Hepatocyte (in vitro differentiated cells): ENCODE measurements at regions not wholly inside any gene's neighbourhood (a gene's known extent, or its start where the extent isn't known, plus 50 kb on each side); places are given as distances from the start of the nearest gene placed in this dataset.

Experiments used
- DNase-seq: peaks from one replicate; pipeline ENCODE4 v3.0.0-alpha.2; 2016; ENCODE audit warnings: low spot score
- H2AFZ ChIP-seq: fragments of 200-600 bp; sonication (generic); 2 replicates; pipeline ENCODE4 v1.6.0; 2016; ENCODE audit warnings: antibody characterized with exemption, mild to moderate bottlenecking
- H3K27ac ChIP-seq: fragments of 200-600 bp; sonication (generic); 2 replicates; pipeline ENCODE4 v1.5.1; 2016; ENCODE audit warnings: mild to moderate bottlenecking
- H3K27me3 ChIP-seq: fragments of 200-600 bp; sonication (generic); 2 replicates; pipeline ENCODE4 v1.6.1; 2016
- H3K36me3 ChIP-seq: fragments of 200-600 bp; sonication (generic); replicated peaks from 2 replicates; pipeline ENCODE4 v1.5.1; 2016; ENCODE audit warnings: low read depth; ENCODE audit not compliant: insufficient read depth
- H3K4me1 ChIP-seq: fragments of 200-600 bp; sonication (generic); 2 replicates; pipeline ENCODE4 v1.5.1; 2016; ENCODE audit warnings: mild to moderate bottlenecking, moderate library complexity; ENCODE audit not compliant: insufficient read depth
- H3K4me2 ChIP-seq: fragments of 200-600 bp; sonication (generic); 2 replicates; pipeline ENCODE4 v1.6.0; 2016
- H3K4me3 ChIP-seq: fragments of 200-600 bp; sonication (generic); 2 replicates; pipeline ENCODE4 v1.5.1; 2016; ENCODE audit warnings: mild to moderate bottlenecking
- H3K79me2 ChIP-seq: fragments of 200-600 bp; sonication (generic); 2 replicates; pipeline ENCODE4 v1.6.0; 2017; ENCODE audit warnings: mild to moderate bottlenecking
- H3K9me2 ChIP-seq: fragments of 200-600 bp; sonication (generic); replicated peaks from 2 replicates; pipeline ENCODE4 v1.6.0; 2017; ENCODE audit warnings: mild to moderate bottlenecking; ENCODE audit not compliant: insufficient read depth
- H3K9me3 ChIP-seq: fragments of 200-600 bp; sonication (generic); 2 replicates; pipeline ENCODE4 v1.5.1; 2016; ENCODE audit warnings: low read depth, mild to moderate bottlenecking
- H4K20me1 ChIP-seq: fragments of 200-600 bp; sonication (generic); 2 replicates; pipeline ENCODE4 v1.6.0; 2016; ENCODE audit warnings: mild to moderate bottlenecking; ENCODE audit not compliant: insufficient read depth, poor library complexity, severe bottlenecking
- EZH2 ChIP-seq: fragments of 200-600 bp; sonication (generic); IDR thresholded peaks from 2 replicates; pipeline ENCODE4 v1.6.1; 2016; ENCODE audit warnings: antibody characterized with exemption, mild to moderate bottlenecking, borderline replicate concordance
- EZH2phosphoT487 ChIP-seq: fragments of 200-600 bp; sonication (generic); IDR thresholded peaks from one replicate; pipeline ENCODE4 v1.6.1; 2018; ENCODE audit warnings: antibody characterized with exemption, mild to moderate bottlenecking, low read depth, moderate library complexity; ENCODE audit not compliant: unreplicated experiment, severe bottlenecking
- WGBS: methylation state at CpG from one replicate; pipeline ENCODE4 v1.1.6; 2016; ENCODE audit warnings: low lambda C conversion rate; ENCODE audit errors: missing lambda C conversion rate; 5-methylcytosine and 5-hydroxymethylcytosine counted together
- TF ChIP-seq, protein P1 (sequence below): fragments of 200-600 bp; sonication (generic); IDR thresholded peaks from 2 replicates; pipeline ENCODE4 v1.5.1; 2016; ENCODE audit warnings: antibody characterized with exemption, mild to moderate bottlenecking; ENCODE audit not compliant: poor library complexity

DNA sequence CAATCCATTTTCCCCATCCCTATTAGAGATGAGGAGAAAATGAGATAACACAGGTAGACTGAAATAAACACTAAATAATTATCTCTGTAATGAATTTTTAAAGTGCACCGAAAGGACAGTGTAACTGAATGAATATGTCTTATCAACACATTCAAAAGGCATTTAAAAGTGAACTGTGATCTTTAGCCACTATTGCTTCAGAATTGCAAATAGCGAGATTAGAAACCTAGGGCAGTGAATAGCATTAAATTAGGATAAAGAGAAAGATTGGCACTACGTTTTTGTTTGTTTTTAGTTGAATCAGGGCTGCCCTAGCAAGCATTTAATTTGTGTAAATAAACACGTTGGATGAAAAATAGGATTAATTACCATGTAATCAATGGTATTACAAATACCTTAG is 537.5 kb downstream of the ELAVL2 start:
- Histone ChIP-seq H3K36me3 (no peaks in the 10 kb centered on the region), H3K4me1 (no peaks in the 10 kb centered on the region), H3K27me3 (no peaks in the 10 kb centered on the region), H3K9me3 (no peaks in the 10 kb centered on the region), H3K79me2 (no peaks in the 10 kb centered on the region), H4K20me1 (no peaks in the 10 kb centered on the region), H2AFZ (no peak overlapping the region), H3K4me3 (no peak overlapping the region), H3K9me2 (no peaks in the 10 kb centered on the region), H3K4me2 (no peak overlapping the region), H3K27ac (no peak overlapping the region)
- whole genome bisulfite sequencing, result 36% methylated on average over 4 of the region's 4 CpGs
- TF ChIP-seq EZH2 (no peak), EZH2phosphoT487 (no peak)
- TF ChIP-seq, protein P1, sequence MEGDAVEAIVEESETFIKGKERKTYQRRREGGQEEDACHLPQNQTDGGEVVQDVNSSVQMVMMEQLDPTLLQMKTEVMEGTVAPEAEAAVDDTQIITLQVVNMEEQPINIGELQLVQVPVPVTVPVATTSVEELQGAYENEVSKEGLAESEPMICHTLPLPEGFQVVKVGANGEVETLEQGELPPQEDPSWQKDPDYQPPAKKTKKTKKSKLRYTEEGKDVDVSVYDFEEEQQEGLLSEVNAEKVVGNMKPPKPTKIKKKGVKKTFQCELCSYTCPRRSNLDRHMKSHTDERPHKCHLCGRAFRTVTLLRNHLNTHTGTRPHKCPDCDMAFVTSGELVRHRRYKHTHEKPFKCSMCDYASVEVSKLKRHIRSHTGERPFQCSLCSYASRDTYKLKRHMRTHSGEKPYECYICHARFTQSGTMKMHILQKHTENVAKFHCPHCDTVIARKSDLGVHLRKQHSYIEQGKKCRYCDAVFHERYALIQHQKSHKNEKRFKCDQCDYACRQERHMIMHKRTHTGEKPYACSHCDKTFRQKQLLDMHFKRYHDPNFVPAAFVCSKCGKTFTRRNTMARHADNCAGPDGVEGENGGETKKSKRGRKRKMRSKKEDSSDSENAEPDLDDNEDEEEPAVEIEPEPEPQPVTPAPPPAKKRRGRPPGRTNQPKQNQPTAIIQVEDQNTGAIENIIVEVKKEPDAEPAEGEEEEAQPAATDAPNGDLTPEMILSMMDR, result no peak
- no peak for DNase-seq

DNA sequence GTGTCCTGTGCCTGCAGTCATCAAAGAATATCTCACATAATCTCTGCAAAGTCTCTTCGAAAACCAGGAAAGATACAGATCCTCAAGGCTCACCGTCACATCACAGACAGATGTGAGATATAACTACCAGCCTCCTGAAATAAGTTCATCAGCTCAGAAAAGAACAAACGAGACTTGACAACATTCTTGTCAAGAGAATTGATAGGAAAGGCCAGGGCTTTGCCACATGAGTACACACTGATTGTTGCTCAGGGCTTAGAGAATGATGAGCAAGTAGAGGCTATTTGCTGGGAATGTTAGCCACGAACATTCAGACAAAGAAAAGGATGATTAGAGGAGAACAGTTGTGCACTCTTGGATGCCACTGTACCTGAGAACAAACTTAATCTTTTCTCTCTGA is 535.1 kb downstream of the ELAVL2 start:
- Histone ChIP-seq H2AFZ (no peak overlapping the region), H3K9me3 (no peaks in the 10 kb centered on the region), H3K79me2 (no peaks in the 10 kb centered on the region), H3K9me2 (no peaks in the 10 kb centered on the region), H4K20me1 (no peaks in the 10 kb centered on the region), H3K36me3 (no peaks in the 10 kb centered on the region), H3K4me3 (no peak overlapping the region), H3K27ac (no peak overlapping the region), H3K4me1 (no peaks in the 10 kb centered on the region), H3K4me2 (no peak overlapping the region), H3K27me3 (no peaks in the 10 kb centered on the region)
- TF ChIP-seq, protein P1, result no peak
- no peak for TF ChIP-seq EZH2phosphoT487
- no peak for TF ChIP-seq EZH2
- 60% methylated on average over 4 of the region's 4 CpGs for WGBS
- DNase-seq, result no peak

DNA sequence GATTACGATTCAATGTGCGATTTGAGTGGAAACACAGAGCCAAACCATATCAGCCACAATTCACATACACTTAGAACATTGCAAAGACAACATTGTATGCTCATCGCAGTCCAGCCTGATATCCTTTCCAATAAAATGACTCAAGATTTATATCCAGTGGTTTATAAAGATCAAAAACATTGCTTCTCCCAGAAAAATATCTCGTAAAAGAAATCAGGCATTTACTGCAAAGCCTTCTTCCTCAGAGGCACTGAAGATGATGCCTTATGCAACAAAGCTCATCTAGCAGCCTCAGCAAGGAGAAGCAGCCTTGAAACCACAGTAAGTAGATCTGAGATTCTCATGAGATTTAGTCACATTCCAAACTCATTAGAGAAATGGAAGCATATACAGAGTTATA is 523.8 kb downstream of the ELAVL2 start:
- H3K79me2 ChIP-seq, result no peaks in the 10 kb centered on the region
- H4K20me1 ChIP-seq, result no peaks in the 10 kb centered on the region
- no peaks in the 10 kb centered on the region for H3K27me3 ChIP-seq
- no peak overlapping the region for H3K4me3 ChIP-seq
- no peak overlapping the region for H3K27ac ChIP-seq
- H3K4me2 ChIP-seq, result no peak overlapping the region
- no peaks in the 10 kb centered on the region for H3K36me3 ChIP-seq
- H3K9me2 ChIP-seq, result no peaks in the 10 kb centered on the region
- no peaks in the 10 kb centered on the region for H3K4me1 ChIP-seq
- no peak overlapping the region for H2AFZ ChIP-seq
- no peak for DNase-seq
- TF ChIP-seq, protein P1, result no peak
- no peak for TF ChIP-seq EZH2
- no peak for TF ChIP-seq EZH2phosphoT487
- H3K9me3 ChIP-seq, result no peaks in the 10 kb centered on the region
- WGBS, result 77% methylated on average over 4 of the region's 4 CpGs

DNA sequence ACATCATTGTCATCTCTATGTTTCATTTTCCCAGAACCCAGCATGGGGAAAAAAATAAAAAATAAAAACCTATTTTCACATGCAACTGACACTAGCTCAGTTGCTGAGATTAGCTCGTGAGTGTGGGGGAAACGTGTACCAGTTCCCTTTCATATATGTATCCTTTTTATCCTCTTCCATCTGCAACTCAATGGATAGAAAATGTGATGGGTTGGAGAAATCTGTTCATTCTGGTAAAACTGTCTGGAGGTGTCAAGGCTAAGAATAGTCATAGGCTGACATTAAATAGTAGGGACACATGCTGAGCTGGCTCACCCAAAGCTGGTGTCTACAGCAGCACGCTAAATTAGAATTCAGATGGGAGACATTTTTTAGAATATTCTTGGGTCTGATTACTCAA is 519.3 kb downstream of the ELAVL2 start:
- Histone ChIP-seq H3K4me1 (no peaks in the 10 kb centered on the region), H3K4me3 (no peak overlapping the region), H4K20me1 (no peaks in the 10 kb centered on the region), H3K9me2 (no peaks in the 10 kb centered on the region), H3K79me2 (no peaks in the 10 kb centered on the region), H3K36me3 (no peaks in the 10 kb centered on the region), H2AFZ (no peak overlapping the region), H3K4me2 (no peak overlapping the region), H3K27ac (no peak overlapping the region), H3K9me3 (no peaks in the 10 kb centered on the region), H3K27me3 (no peaks in the 10 kb centered on the region)
- no peak for TF ChIP-seq EZH2
- TF ChIP-seq, protein P1, result no peak
- no peak for TF ChIP-seq EZH2phosphoT487
- whole genome bisulfite sequencing, result 88% methylated on average over 3 of the region's 3 CpGs
- no peak for DNase-seq
